Posterior cingulate gyrus (tissue), 11 donors: ENCODE measurements at regions not wholly inside any gene's neighbourhood (a gene's known extent, or its start where the extent isn't known, plus 50 kb on each side); places are given as distances from the start of the nearest gene placed in this dataset.
"Not testable (repeated sequence)": the region's sequence is repeated elsewhere in the genome, so short reads cannot be mapped to it uniquely, and the experiment has no call there.

ENCODE experiments used
- DNase-seq, 10 donors: peaks; one replicate each; pipeline versions ENCODE4 v3.0.0 to v3.0.0-alpha.2; 2020 to 2021; ENCODE audit warnings: mixed read lengths in 3 of 10
- intact Hi-C: fragments of 100-400 bp; cut with DNase I; formaldehyde crosslinking; loops from one replicate; pipeline ENCODE4 v1.15.1; 2023

GRCh38 chr9:41839786-41840185, 289.4 kb downstream of the CNTNAP3B start:
- intact Hi-C loops, DNase-seq: not testable (repeated sequence)

- intact Hi-C loops, DNase-seq: not testable (repeated sequence)
Observed at GRCh38 chr9:41838953-41839352, 290.3 kb downstream of the CNTNAP3B start.

- DNase-seq, intact Hi-C loops: not testable (repeated sequence)
Observed at GRCh38 chr9:41838562-41838851, 290.7 kb downstream of the CNTNAP3B start.

- DNase-seq, intact Hi-C loops: not testable (repeated sequence)
Observed at GRCh38 chr9:41837684-41838561, 291.3 kb downstream of the CNTNAP3B start.

GRCh38 chr9:41833108-41833507, 296.1 kb downstream of the CNTNAP3B start:
- intact Hi-C loops, DNase-seq: not testable (repeated sequence)

- intact Hi-C loops, DNase-seq: not testable (repeated sequence)
Observed at GRCh38 chr9:41824723-41825122, 304.5 kb downstream of the CNTNAP3B start.

GRCh38 chr9:41802706-41803105, 326.5 kb downstream of the CNTNAP3B start:
- DNase-seq: peak in 1 of 10 donors; percentile 72
- intact Hi-C loops: not testable (repeated sequence)

- intact Hi-C loops: not testable (repeated sequence)
Observed at GRCh38 chr9:41798684-41799083, 330.5 kb downstream of the CNTNAP3B start.

GRCh38 chr9:41790719-41791363, 338.4 kb downstream of the CNTNAP3B start:
- intact Hi-C loops, DNase-seq: not testable (repeated sequence)

More at GRCh38 chr9:41798684-41799083, 330.5 kb downstream of the CNTNAP3B start:
- DNase-seq: not testable (repeated sequence)

GRCh38 chr9:41790007-41790406, 339.2 kb downstream of the CNTNAP3B start:
- intact Hi-C loops: not testable (repeated sequence)
- DNase-seq: peak in 1 of 10 donors; percentile 77

GRCh38 chr9:41789387-41789786, 339.8 kb downstream of the CNTNAP3B start:
- intact Hi-C loops, DNase-seq: not testable (repeated sequence)

- intact Hi-C loops, DNase-seq: not testable (repeated sequence)
Observed at GRCh38 chr9:41787951-41788350, 341.3 kb downstream of the CNTNAP3B start.

- DNase-seq, intact Hi-C loops: not testable (repeated sequence)
Observed at GRCh38 chr9:41787270-41787669, 342.0 kb downstream of the CNTNAP3B start.

- DNase-seq: peak in 1 of 10 donors; percentile 64
- intact Hi-C loops: not testable (repeated sequence)
Observed at GRCh38 chr9:41784006-41784405, 345.2 kb downstream of the CNTNAP3B start.

- intact Hi-C loops: not testable (repeated sequence)
- peak in 1 of 10 donors; percentile 63 for DNase-seq
Observed at GRCh38 chr9:41783070-41783810, 346.0 kb downstream of the CNTNAP3B start.

GRCh38 chr9:41781899-41782298, 347.3 kb downstream of the CNTNAP3B start:
- intact Hi-C loops, DNase-seq: not testable (repeated sequence)

- DNase-seq: peak in 3 of 10 donors; percentile 28 to 84 (median 71)
- intact Hi-C loops: not testable (repeated sequence)
Observed at GRCh38 chr9:41779897-41780406, 349.3 kb downstream of the CNTNAP3B start.

- intact Hi-C loops: not testable (repeated sequence)
- DNase-seq: peak in 1 of 10 donors; percentile 73
Observed at GRCh38 chr9:41779192-41779591, 350.0 kb downstream of the CNTNAP3B start.

GRCh38 chr9:41778535-41779071, 350.6 kb downstream of the CNTNAP3B start:
- DNase-seq: peak in 1 of 10 donors; percentile 56
- intact Hi-C loops: not testable (repeated sequence)

- intact Hi-C loops: not testable (repeated sequence)
- peak in 1 of 10 donors; percentile 81 for DNase-seq
Observed at GRCh38 chr9:41777536-41777935, 351.7 kb downstream of the CNTNAP3B start.
